D721Med (cell line): ENCODE measurements at regions not wholly inside any gene's neighbourhood (a gene's known extent, or its start where the extent isn't known, plus 50 kb on each side); places are given as distances from the start of the nearest gene placed in this dataset.
"Not testable (repeated sequence)": the region's sequence is repeated elsewhere in the genome, so short reads cannot be mapped to it uniquely, and the experiment has no call there.

Experiments
- DNase-seq: peaks from one replicate; pipeline ENCODE4 v3.0.0; 2011; ENCODE audit warnings: low spot score; ENCODE audit not compliant: insufficient read length
- FAIRE-seq: peaks from 2 replicates; lab custom pipeline; 2011; peaks lifted over from hg19 to GRCh38; lab: Jason Lieb, UNC
- TF ChIP-seq, protein P1 (sequence below): IDR thresholded peaks from 2 replicates; pipeline ENCODE4 v1.5.1; 2012; ENCODE audit warnings: mild to moderate bottlenecking, control low read depth; ENCODE audit not compliant: insufficient read depth; ENCODE audit errors: missing control alignments

- TF ChIP-seq, protein P1, sequence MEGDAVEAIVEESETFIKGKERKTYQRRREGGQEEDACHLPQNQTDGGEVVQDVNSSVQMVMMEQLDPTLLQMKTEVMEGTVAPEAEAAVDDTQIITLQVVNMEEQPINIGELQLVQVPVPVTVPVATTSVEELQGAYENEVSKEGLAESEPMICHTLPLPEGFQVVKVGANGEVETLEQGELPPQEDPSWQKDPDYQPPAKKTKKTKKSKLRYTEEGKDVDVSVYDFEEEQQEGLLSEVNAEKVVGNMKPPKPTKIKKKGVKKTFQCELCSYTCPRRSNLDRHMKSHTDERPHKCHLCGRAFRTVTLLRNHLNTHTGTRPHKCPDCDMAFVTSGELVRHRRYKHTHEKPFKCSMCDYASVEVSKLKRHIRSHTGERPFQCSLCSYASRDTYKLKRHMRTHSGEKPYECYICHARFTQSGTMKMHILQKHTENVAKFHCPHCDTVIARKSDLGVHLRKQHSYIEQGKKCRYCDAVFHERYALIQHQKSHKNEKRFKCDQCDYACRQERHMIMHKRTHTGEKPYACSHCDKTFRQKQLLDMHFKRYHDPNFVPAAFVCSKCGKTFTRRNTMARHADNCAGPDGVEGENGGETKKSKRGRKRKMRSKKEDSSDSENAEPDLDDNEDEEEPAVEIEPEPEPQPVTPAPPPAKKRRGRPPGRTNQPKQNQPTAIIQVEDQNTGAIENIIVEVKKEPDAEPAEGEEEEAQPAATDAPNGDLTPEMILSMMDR, result no peak
These were observed 154.0 kb downstream of the MAIP1 start for GRCh38 chr2:200109421-200109820.

DNA sequence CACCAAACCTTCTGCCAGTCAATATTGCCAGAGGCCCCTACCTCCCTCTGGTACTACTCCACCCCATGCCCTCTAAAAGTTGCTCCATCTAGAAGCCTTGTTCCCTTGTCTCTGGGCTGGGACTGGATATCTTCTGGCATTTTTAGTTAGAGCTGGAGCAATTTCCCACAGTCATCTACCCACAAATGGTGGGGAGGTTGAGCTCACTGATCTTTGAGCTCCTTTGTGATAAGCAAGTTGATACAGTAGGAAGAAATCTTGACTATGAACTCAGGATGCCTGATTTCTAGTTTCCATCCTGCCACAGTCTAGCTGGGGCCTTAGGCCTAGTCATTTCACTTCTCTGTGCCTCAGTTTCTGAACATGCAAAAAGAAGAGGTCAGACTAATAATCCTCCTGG, 155.0 kb downstream of the MAIP1 start:
- FAIRE-seq (no peak), DNase-seq (no peak)
- TF ChIP-seq, protein P1, result no peak

More at GRCh38 chr2:200109421-200109820, 154.0 kb downstream of the MAIP1 start:
- DNase-seq (no peak), FAIRE-seq (no peak)

GRCh38 chr2:200113016-200113799, 157.8 kb downstream of the MAIP1 start:
- not testable (repeated sequence) for DNase-seq, FAIRE-seq

DNA sequence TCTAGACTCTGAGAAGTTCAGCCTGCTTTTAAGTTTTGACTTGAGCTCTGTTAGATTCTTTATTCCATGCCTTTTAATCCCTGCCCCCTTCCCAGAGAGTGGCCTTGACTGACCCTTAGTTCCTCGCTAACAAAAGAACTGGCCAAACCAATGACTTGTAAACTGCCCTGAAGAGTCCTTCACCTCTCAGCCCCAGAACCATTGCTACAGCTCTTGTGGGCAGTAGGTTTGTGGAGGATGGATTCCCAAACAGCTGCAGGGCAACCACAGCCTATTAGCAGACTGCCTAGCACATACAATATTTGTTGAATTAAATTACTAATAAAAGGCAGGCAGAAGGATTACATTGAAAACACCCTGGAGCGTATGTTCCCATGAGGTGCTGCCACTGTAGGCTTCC, 163.9 kb downstream of the MAIP1 start:
- TF ChIP-seq, protein P1, result no peak
- FAIRE-seq, result no peak
- no peak for DNase-seq

GRCh38 chr2:200121931-200122330, 166.5 kb downstream of the MAIP1 start:
- TF ChIP-seq, protein P1, result no peak
- FAIRE-seq (no peak), DNase-seq (no peak)

GRCh38 chr2:200122683-200123082, 167.3 kb downstream of the MAIP1 start:
- DNase-seq (no peak), FAIRE-seq (no peak)
- TF ChIP-seq, protein P1, result no peak

DNA sequence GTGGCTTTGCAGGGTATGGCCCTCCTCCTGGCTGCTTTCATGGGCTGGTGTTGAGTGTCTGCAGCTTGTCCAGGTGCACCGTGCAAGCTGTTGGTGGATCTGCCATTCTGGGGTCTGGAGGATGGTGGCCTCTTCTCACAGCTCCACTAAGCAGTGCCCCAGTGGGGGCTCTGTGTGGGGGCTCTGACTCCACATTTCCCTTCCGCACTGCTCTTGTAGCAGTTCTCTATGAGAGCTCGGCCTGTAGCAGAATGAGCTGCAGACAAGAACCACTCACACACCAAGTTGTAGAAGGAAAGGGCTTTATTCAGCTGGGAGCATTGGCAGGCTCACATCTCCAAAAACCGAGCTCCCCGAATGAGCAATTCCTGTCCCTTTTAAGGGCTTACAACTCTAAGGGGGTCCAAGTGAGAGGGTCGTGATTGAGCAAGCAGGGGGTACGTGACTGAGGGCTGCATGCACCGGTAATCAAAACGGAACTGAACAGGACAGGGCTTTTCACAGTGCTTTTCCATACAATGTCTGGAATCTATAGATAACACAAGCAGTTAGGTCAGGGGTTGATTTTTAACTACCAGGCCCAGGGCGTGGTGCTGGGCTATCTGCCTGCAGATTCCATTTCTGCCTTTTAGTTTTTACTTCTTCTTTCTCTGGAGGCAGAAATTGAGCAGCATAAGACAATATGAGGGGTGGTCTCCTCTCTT, 169.4 kb downstream of the MAIP1 start:
- not testable (repeated sequence) for DNase-seq

More for the DNA sequence above, 169.4 kb downstream of the MAIP1 start:
- FAIRE-seq, result not testable (repeated sequence)
